H9 (cell line): ENCODE measurements at regions not wholly inside any gene's neighbourhood (a gene's known extent, or its start where the extent isn't known, plus 50 kb on each side); places are given as distances from the start of the nearest gene placed in this dataset.

ENCODE experiments used
- DNase-seq: peaks from one replicate; pipeline ENCODE4 v3.0.0-alpha.2; 2017
- H2AFZ ChIP-seq: one replicate; pipeline ENCODE4 v1.6.1; 2013; ENCODE audit warnings: mild to moderate bottlenecking, low read length, control low read depth, moderate library complexity
- H2AK5ac ChIP-seq: 2 replicates; pipeline ENCODE4 v1.6.1; 2013; ENCODE audit warnings: low read length, control low read depth, mixed read lengths; ENCODE audit not compliant: insufficient read length
- H2BK120ac ChIP-seq: one replicate; pipeline ENCODE4 v1.6.1; 2013; ENCODE audit warnings: low read depth, mild to moderate bottlenecking, low read length, control low read depth, inconsistent platforms; ENCODE audit not compliant: poor library complexity, severe bottlenecking
- H2BK12ac ChIP-seq: 2 replicates; pipeline ENCODE4 v1.6.1; 2013; ENCODE audit warnings: low read length, control low read depth, mixed read lengths, low read depth; ENCODE audit not compliant: insufficient read length
- H2BK15ac ChIP-seq: 2 replicates; pipeline ENCODE4 v1.6.1; 2013; ENCODE audit warnings: low read depth, low read length, control low read depth
- H2BK20ac ChIP-seq: one replicate; pipeline ENCODE4 v1.6.1; 2013; ENCODE audit warnings: low read depth, mild to moderate bottlenecking, low read length, control low read depth, inconsistent platforms; ENCODE audit not compliant: poor library complexity, severe bottlenecking
- H2BK5ac ChIP-seq: 2 replicates; pipeline ENCODE4 v1.6.1; 2013; ENCODE audit warnings: low read length, control low read depth, mixed read lengths; ENCODE audit not compliant: insufficient read length
- H3K14ac ChIP-seq: 2 replicates; pipeline ENCODE4 v1.6.1; 2013; ENCODE audit warnings: low read length, control low read depth; ENCODE audit not compliant: insufficient read depth
- H3K18ac ChIP-seq: 2 replicates; pipeline ENCODE4 v1.6.1; 2013; ENCODE audit warnings: low read depth, mild to moderate bottlenecking, mixed read lengths, low read length, control low read depth; ENCODE audit not compliant: insufficient read length
- H3K23ac ChIP-seq: 2 replicates; pipeline ENCODE4 v1.6.1; 2013; ENCODE audit warnings: low read length, control low read depth, mixed read lengths, low read depth; ENCODE audit not compliant: insufficient read length
- H3K23me2 ChIP-seq: 2 replicates; pipeline ENCODE4 v1.6.1; 2013; ENCODE audit warnings: low read depth, mild to moderate bottlenecking, mixed read lengths, low read length, control low read depth; ENCODE audit not compliant: insufficient read length, poor library complexity, severe bottlenecking
- H3K27ac ChIP-seq: 2 replicates; pipeline ENCODE4 v1.5.1; 2013; ENCODE audit warnings: low read length, control low read depth, mixed read lengths, low read depth; ENCODE audit not compliant: insufficient read length
- H3K27me3 ChIP-seq: 2 replicates; pipeline ENCODE4 v1.6.1; 2013; ENCODE audit warnings: low read length, control low read depth, inconsistent platforms; ENCODE audit not compliant: insufficient read depth
- H3K4ac ChIP-seq: 2 replicates; pipeline ENCODE4 v1.6.1; 2013; ENCODE audit warnings: low read depth, mild to moderate bottlenecking, control low read depth, inconsistent platforms, low read length, moderate library complexity
- H3K4me1 ChIP-seq: 2 replicates; pipeline ENCODE4 v1.6.1; 2013; ENCODE audit warnings: low read length, control low read depth, inconsistent platforms; ENCODE audit not compliant: insufficient read depth
- H3K4me2 ChIP-seq: 2 replicates; pipeline ENCODE4 v1.6.1; 2013; ENCODE audit warnings: low read length, control low read depth, mixed read lengths; ENCODE audit not compliant: insufficient read length, insufficient read depth
- H3K56ac ChIP-seq: 2 replicates; pipeline ENCODE4 v1.6.1; 2013; ENCODE audit warnings: low read depth, mild to moderate bottlenecking, mixed read lengths, low read length, control low read depth; ENCODE audit not compliant: insufficient read length
- H3K79me1 ChIP-seq: 2 replicates; pipeline ENCODE4 v1.6.1; 2013; ENCODE audit warnings: low read depth, mild to moderate bottlenecking, moderate library complexity, low read length, control low read depth, inconsistent platforms; ENCODE audit not compliant: insufficient read depth, poor library complexity, severe bottlenecking
- H3K79me2 ChIP-seq: 2 replicates; pipeline ENCODE4 v1.6.1; 2013; ENCODE audit warnings: low read length, control low read depth, inconsistent platforms; ENCODE audit not compliant: insufficient read depth
- H3K9ac ChIP-seq: 2 replicates; pipeline ENCODE4 v1.6.1; 2013; ENCODE audit warnings: low read length, control low read depth, mixed read lengths; ENCODE audit not compliant: insufficient read length; ENCODE audit errors: extremely low read depth
- H3K9me3 ChIP-seq: one replicate; pipeline ENCODE4 v1.6.1; 2013; ENCODE audit warnings: low read depth, low read length, inconsistent platforms; ENCODE audit not compliant: control insufficient read depth
- H3T11ph ChIP-seq: one replicate; pipeline ENCODE4 v1.6.1; 2013; ENCODE audit warnings: mild to moderate bottlenecking, low read length, control low read depth, inconsistent platforms
- H4K20me1 ChIP-seq: one replicate; pipeline ENCODE4 v1.6.1; 2013; ENCODE audit not compliant: control insufficient read depth, insufficient read length, insufficient read depth
- H4K5ac ChIP-seq: 2 replicates; pipeline ENCODE4 v1.6.1; 2013; ENCODE audit warnings: low read depth, mild to moderate bottlenecking, mixed read lengths, low read length, control low read depth; ENCODE audit not compliant: insufficient read length
- H4K8ac ChIP-seq: replicated peaks from 2 replicates; pipeline ENCODE4 v1.6.1; 2013; ENCODE audit warnings: low read length, control low read depth, mixed read lengths, low read depth; ENCODE audit not compliant: insufficient read length
- H4K91ac ChIP-seq: 2 replicates; pipeline ENCODE4 v1.6.1; 2013; ENCODE audit warnings: low read depth, mild to moderate bottlenecking, moderate library complexity, mixed read lengths, low read length, control low read depth; ENCODE audit not compliant: insufficient read length
- H3K27ac Mint-ChIP-seq, 3 experiments: 2 replicates in 2 of 3; 3 replicates in 1 of 3; pipeline ENCODE4 v1.8.0; 2020 to 2021; ENCODE audit warnings: mixed read lengths in 3 of 3, mild to moderate bottlenecking in 1 of 3, moderate library complexity in 1 of 3
- H3K27me3 Mint-ChIP-seq: 2 replicates; pipeline ENCODE4 v1.8.0; 2021; ENCODE audit warnings: low read depth, mild to moderate bottlenecking, moderate library complexity, mixed read lengths
- H3K36me3 Mint-ChIP-seq, 3 experiments: 2 replicates in 2 of 3; 3 replicates in 1 of 3; pipeline ENCODE4 v1.8.0; 2020 to 2021; ENCODE audit warnings: low read depth in 3 of 3, mixed read lengths in 3 of 3; ENCODE audit not compliant: insufficient read depth in 1 of 3
- H3K4me1 Mint-ChIP-seq, 2 experiments: 2 replicates each; pipeline ENCODE4 v1.8.0; 2020; ENCODE audit warnings: mixed read lengths in 2 of 2
- H3K4me3 Mint-ChIP-seq, 2 experiments: 2 replicates in 1 of 2; 3 replicates in 1 of 2; pipeline ENCODE4 v1.8.0; 2020 to 2021; ENCODE audit warnings: mild to moderate bottlenecking in 2 of 2, mixed read lengths in 2 of 2, moderate library complexity in 1 of 2
- H3K9me3 Mint-ChIP-seq, 2 experiments: 2 replicates in 1 of 2; 3 replicates in 1 of 2; pipeline ENCODE4 v1.8.0; 2020; ENCODE audit warnings: mild to moderate bottlenecking in 2 of 2, mixed read lengths in 2 of 2, moderate library complexity in 1 of 2
- WGBS: extraction: QIAGEN DNeasy Blood & Tissue Kit; methylation state at CpG from one replicate; pipeline ENCODE4 v1.1.7; 2013; ENCODE audit warnings: missing lambda C conversion rate, low lambda C conversion rate, mixed read lengths; ENCODE audit not compliant: insufficient read length; ENCODE audit errors: extremely low coverage; 5-methylcytosine and 5-hydroxymethylcytosine counted together
- TF ChIP-seq, protein P1 (sequence below): fragments of 200-600 bp; sonication (generic); conservative IDR thresholded peaks from 3 replicates; pipeline ENCODE4 v1.8.0; 2021; ENCODE audit warnings: antibody characterized with exemption, mild to moderate bottlenecking

DNA sequence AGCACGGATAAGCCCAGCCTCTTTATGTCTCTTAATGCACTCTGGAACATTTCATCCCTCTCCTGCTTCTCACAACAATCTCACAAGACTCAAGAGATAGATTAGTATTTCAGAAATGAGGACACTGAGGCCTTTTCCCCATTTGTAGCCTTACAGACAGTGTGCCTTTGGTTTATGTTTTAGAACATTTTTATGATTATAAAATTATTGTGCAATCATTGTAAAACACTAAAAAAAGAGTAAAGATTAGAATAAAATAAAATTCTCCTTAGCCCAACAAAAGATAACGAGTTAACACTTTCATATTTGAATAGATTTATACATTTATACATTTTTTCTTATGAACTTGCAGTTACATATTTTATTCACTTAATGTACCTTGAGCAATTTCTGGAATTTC lies 748.7 kb downstream of the TRIML1 start:
- Histone ChIP-seq H3K23ac (no peak overlapping the region), H4K20me1 (no peaks in the 10 kb centered on the region), H3K79me2 (no peaks in the 10 kb centered on the region), H2AFZ (no peak overlapping the region), H3K18ac (no peak overlapping the region), H3T11ph (no peak overlapping the region), H3K14ac (no peak overlapping the region), H2BK12ac (no peak overlapping the region), H3K27me3 (no peaks in the 10 kb centered on the region), H4K8ac (no peak overlapping the region), H3K4ac (no peak overlapping the region), H3K9ac (no peak overlapping the region), H4K91ac (no peak overlapping the region), H3K23me2 (no peaks in the 10 kb centered on the region), H2BK5ac (no peak overlapping the region), H2BK20ac (no peak overlapping the region), H2AK5ac (no peak overlapping the region), H3K9me3 (no peaks in the 10 kb centered on the region), H2BK120ac (no peak overlapping the region), H3K4me2 (no peak overlapping the region), H3K79me1 (no peaks in the 10 kb centered on the region), H2BK15ac (no peak overlapping the region), H3K4me1 (no peaks in the 10 kb centered on the region), H4K5ac (no peak overlapping the region), H3K27ac (no peak overlapping the region), H3K56ac (no peak overlapping the region)
- peaks cover 0 to 2% of the 10 kb centered on the region in 2 experiments; a peak in 4 of 5 replicates for H3K9me3 Mint-ChIP-seq
- no CpG with 5 or more reads among the region's 2 CpGs for WGBS
- no peak overlapping the region for H3K27ac Mint-ChIP-seq
- no peaks in the 10 kb centered on the region for H3K4me1 Mint-ChIP-seq
- H3K4me3 Mint-ChIP-seq, result no peak overlapping the region
- no peak for DNase-seq
- TF ChIP-seq, protein P1, sequence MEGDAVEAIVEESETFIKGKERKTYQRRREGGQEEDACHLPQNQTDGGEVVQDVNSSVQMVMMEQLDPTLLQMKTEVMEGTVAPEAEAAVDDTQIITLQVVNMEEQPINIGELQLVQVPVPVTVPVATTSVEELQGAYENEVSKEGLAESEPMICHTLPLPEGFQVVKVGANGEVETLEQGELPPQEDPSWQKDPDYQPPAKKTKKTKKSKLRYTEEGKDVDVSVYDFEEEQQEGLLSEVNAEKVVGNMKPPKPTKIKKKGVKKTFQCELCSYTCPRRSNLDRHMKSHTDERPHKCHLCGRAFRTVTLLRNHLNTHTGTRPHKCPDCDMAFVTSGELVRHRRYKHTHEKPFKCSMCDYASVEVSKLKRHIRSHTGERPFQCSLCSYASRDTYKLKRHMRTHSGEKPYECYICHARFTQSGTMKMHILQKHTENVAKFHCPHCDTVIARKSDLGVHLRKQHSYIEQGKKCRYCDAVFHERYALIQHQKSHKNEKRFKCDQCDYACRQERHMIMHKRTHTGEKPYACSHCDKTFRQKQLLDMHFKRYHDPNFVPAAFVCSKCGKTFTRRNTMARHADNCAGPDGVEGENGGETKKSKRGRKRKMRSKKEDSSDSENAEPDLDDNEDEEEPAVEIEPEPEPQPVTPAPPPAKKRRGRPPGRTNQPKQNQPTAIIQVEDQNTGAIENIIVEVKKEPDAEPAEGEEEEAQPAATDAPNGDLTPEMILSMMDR, result no peak
- no peaks in the 10 kb centered on the region for H3K27me3 Mint-ChIP-seq
- H3K36me3 Mint-ChIP-seq, result peaks cover 0 to 2% (median 0%) of the 10 kb centered on the region in 3 experiments; a peak in 2 of 7 replicates
